ENCODE measurements at regions not wholly inside any gene's neighbourhood (a gene's known extent, or its start where the extent isn't known, plus 50 kb on each side); places are given as distances from the start of the nearest gene placed in this dataset.

DNA sequence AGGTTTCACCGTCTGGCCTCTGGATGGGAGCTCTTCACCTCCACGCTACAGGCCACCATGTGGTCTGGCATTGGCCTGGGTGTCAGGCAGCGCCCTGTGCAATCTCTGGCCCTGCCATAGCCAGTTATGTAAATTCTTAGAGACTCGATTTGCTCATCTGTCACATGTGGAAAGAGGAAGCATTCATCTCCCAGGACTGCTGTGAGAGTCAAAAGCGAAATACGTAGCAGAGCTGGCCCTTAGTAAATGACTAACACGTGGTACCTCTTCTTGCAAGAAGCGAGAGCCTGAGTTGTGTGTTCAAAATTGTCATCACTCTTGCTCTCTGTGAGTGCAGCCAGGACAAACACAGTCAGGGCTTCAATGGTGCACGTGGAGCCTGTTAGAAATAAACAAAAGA lies 159.0 kb upstream of the BACE2 start:
- H3K27me3 Mint-ChIP-seq: peaks cover 2% of the 10 kb centered on the region
- ATAC-seq (ENCODE audit: low read depth) (no peak), DNase-seq (ENCODE audit: low spot score in 2 of 2) (no peak)
- no peak overlapping the region for H3K27ac Mint-ChIP-seq
- H3K9me3 Mint-ChIP-seq: no peaks in the 10 kb centered on the region
- no peaks in the 10 kb centered on the region for H3K36me3 Mint-ChIP-seq
- no peak overlapping the region for H3K4me3 Mint-ChIP-seq
- no peaks in the 10 kb centered on the region for H3K4me1 Mint-ChIP-seq

DNA sequence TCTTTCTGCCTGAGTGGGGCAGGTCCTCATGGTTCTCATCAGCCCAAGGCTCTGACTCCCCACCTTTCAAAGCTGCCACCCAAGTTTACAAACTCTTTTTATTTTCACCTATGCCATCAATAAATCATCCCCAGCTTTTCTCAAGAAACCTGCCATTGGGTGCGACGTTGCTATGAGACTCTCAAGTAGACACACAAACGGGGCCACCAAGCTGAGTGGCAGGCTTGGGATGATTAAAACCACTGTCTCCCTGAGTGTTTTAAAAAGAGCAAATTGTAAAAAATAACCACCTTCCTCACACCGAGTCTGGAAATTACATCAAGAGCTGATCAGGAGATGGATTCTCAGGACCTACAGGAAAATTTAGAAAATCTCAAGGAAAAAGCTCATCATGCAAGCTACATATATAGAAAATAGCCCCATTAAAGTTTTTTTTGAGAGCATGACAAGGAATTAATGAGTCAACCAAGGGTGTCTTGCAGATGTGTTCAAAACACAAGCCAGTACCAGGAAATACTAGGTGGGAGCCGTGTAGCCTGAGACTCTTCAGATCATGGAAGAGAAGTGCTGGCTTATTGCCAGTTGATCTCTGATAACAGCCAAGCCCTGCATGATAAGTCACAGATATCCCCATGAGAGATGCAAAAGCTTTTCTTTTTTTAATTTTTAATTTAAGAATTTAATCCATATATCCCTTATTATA lies 158.4 kb upstream of the BACE2 start:
- ATAC-seq (ENCODE audit: low read depth) (no peak), DNase-seq (ENCODE audit: low spot score in 2 of 2) (no peak)
- H3K9me3 Mint-ChIP-seq: no peaks in the 10 kb centered on the region
- no peak overlapping the region for H3K4me3 Mint-ChIP-seq
- no peak overlapping the region for H3K27ac Mint-ChIP-seq
- H3K27me3 Mint-ChIP-seq: peaks cover 2% of the 10 kb centered on the region
- no peaks in the 10 kb centered on the region for H3K36me3 Mint-ChIP-seq
- H3K4me1 Mint-ChIP-seq: no peaks in the 10 kb centered on the region

- Mint-ChIP-seq H3K4me3 (no peak overlapping the region), H3K9me3 (no peaks in the 10 kb centered on the region), H3K27me3 (no peaks in the 10 kb centered on the region)
These were observed 157.9 kb upstream of the BACE2 start for GRCh38 chr21:41010101-41010435.

DNA sequence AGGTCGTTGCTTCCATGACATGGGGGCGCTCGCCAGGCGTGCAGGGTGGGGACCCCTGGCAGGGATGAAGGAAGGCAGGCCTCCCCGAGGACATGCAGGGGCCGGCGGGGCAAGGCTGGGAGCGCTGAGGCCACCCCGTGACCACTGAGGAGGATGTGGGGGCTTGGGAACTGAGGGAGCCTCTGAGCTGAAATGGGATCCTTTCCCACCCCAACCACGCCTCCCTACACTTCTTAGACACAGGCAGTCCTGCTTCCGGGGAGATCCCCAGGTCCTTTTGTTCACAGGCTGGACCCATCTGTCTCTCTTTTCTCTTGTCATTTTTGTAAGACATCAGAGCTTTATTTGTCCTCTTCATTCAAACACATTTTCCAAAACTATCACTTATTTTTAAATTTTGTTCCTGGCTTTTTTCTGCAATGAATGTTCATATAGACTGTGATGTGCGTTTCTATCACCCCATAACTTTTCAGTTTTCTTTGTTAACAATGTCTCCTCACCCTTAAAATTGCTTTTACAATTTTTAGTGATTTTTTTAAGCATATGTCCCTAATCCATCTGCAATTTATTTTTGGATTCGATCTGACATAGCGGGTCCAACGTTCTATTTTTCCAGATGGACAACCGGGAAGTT lies 156.7 kb upstream of the BACE2 start:
- H3K4me3 Mint-ChIP-seq: no peak overlapping the region
- DNase-seq (ENCODE audit: low spot score in 2 of 2): no peak
- H3K9me3 Mint-ChIP-seq: no peaks in the 10 kb centered on the region
- no peak for ATAC-seq (ENCODE audit: low read depth)
- no peak overlapping the region for H3K27ac Mint-ChIP-seq
- H3K4me1 Mint-ChIP-seq: no peaks in the 10 kb centered on the region
- H3K27me3 Mint-ChIP-seq: no peaks in the 10 kb centered on the region
- no peaks in the 10 kb centered on the region for H3K36me3 Mint-ChIP-seq

More at GRCh38 chr21:41010101-41010435, 157.9 kb upstream of the BACE2 start:
- no peak overlapping the region for H3K27ac Mint-ChIP-seq
- H3K36me3 Mint-ChIP-seq: no peaks in the 10 kb centered on the region
- ATAC-seq (ENCODE audit: low read depth): no peak
- DNase-seq (ENCODE audit: low spot score in 2 of 2): no peak
- H3K4me1 Mint-ChIP-seq: no peaks in the 10 kb centered on the region

- Mint-ChIP-seq H3K9me3 (no peaks in the 10 kb centered on the region), H3K27me3 (peaks cover 1% of the 10 kb centered on the region), H3K4me3 (no peak overlapping the region), H3K36me3 (no peaks in the 10 kb centered on the region), H3K4me1 (no peaks in the 10 kb centered on the region), H3K27ac (no peak overlapping the region)
- DNase-seq (ENCODE audit: low spot score in 2 of 2) (no peak), ATAC-seq (ENCODE audit: low read depth) (no peak)
These were observed 156.0 kb upstream of the BACE2 start for GRCh38 chr21:41011951-41012366.

GRCh38 chr21:41012425-41012824 lies 155.5 kb upstream of the BACE2 start:
- Mint-ChIP-seq H3K36me3 (no peaks in the 10 kb centered on the region), H3K27me3 (peaks cover 2% of the 10 kb centered on the region), H3K27ac (no peak overlapping the region), H3K4me3 (no peak overlapping the region), H3K4me1 (no peaks in the 10 kb centered on the region), H3K9me3 (no peaks in the 10 kb centered on the region)
- no peak for ATAC-seq (ENCODE audit: low read depth)
- no peak for DNase-seq (ENCODE audit: low spot score in 2 of 2)

- H3K27ac Mint-ChIP-seq: no peak overlapping the region
- H3K9me3 Mint-ChIP-seq: peaks cover 6% of the 10 kb centered on the region
- H3K4me1 Mint-ChIP-seq: no peaks in the 10 kb centered on the region
- ATAC-seq (ENCODE audit: low read depth) (no peak), DNase-seq (ENCODE audit: low spot score in 2 of 2) (no peak)
- H3K27me3 Mint-ChIP-seq: peaks cover 3% of the 10 kb centered on the region
- H3K4me3 Mint-ChIP-seq: no peak overlapping the region
- H3K36me3 Mint-ChIP-seq: no peaks in the 10 kb centered on the region
These were observed 151.5 kb upstream of the BACE2 start for GRCh38 chr21:41016472-41016871.

DNA sequence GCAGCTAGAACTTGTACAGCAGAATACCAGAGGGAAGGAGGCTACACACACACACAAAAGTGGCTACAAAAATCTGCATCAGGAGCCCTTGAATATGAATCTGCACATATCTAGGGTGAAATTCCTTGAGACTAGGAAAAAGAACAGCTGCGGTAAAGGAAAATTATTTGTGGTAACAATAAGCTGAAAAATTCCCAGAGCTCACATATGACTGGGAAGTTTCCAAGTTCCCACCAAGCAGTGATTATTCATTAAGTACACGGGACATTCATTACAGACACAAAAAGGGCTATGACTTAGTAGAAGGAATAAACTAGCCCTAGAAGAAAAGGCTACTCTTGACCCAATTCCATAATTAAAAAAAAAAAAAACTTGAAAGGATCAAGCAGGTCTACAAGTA lies 149.5 kb upstream of the BACE2 start:
- peaks cover 6% of the 10 kb centered on the region for H3K9me3 Mint-ChIP-seq
- H3K27ac Mint-ChIP-seq: no peak overlapping the region
- H3K27me3 Mint-ChIP-seq: peaks cover 5% of the 10 kb centered on the region
- H3K36me3 Mint-ChIP-seq: no peaks in the 10 kb centered on the region
- no peaks in the 10 kb centered on the region for H3K4me1 Mint-ChIP-seq
- H3K4me3 Mint-ChIP-seq: no peak overlapping the region
- no peak for ATAC-seq (ENCODE audit: low read depth)
- DNase-seq (ENCODE audit: low spot score in 2 of 2): no peak

DNA sequence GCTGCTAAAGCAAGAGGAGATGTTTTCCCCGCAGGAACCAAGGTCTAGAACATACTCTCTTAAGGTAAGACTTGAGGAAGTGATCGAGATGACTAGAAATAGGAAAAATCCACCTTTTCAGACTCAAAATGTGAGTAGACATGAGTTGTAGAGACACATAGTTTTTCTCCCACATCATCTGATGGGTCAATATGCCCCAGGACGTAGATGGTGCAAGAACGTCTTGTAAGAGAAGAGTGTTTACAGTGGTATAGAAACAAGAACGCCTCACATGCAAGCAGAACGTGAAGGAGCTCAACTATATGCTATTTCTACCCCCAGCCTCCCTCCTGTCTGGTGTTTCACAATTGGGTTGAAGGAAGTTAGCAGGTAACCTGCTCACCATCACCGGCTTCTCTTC lies 144.0 kb upstream of the BACE2 start:
- no peak for ATAC-seq (ENCODE audit: low read depth)
- H3K27me3 Mint-ChIP-seq: peaks cover 3% of the 10 kb centered on the region
- no peaks in the 10 kb centered on the region for H3K4me1 Mint-ChIP-seq
- no peak overlapping the region for H3K4me3 Mint-ChIP-seq
- H3K9me3 Mint-ChIP-seq: peaks cover 5% of the 10 kb centered on the region
- no peak for DNase-seq (ENCODE audit: low spot score in 2 of 2)
- H3K27ac Mint-ChIP-seq: no peak overlapping the region
- no peaks in the 10 kb centered on the region for H3K36me3 Mint-ChIP-seq

DNA sequence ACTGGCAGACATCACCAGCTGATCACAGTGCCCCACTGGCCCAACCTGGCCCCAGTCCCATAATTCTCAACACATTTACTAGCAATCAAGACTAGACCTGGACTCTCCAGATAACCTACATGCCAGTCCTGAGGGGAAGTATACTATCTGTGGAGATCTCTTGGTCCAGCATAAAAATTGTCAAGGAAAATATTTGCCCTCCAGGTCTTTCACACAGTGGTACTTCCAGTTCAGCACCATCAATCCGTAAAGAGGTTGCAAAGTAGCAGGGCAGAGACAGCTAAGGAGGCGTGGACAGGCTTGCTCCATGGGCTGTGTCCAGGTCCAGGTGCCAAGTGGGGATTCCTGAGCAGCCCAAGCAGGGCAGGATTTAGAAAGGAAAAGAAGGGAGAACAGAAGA lies 143.6 kb upstream of the BACE2 start:
- H3K36me3 Mint-ChIP-seq: no peaks in the 10 kb centered on the region
- no peak for DNase-seq (ENCODE audit: low spot score in 2 of 2)
- H3K4me3 Mint-ChIP-seq: no peak overlapping the region
- no peak for ATAC-seq (ENCODE audit: low read depth)
- no peak overlapping the region for H3K27ac Mint-ChIP-seq
- H3K9me3 Mint-ChIP-seq: peaks cover 3% of the 10 kb centered on the region
- peaks cover 3% of the 10 kb centered on the region for H3K27me3 Mint-ChIP-seq
- no peaks in the 10 kb centered on the region for H3K4me1 Mint-ChIP-seq

GRCh38 chr21:41024746-41025254 lies 143.2 kb upstream of the BACE2 start:
- no peak for ATAC-seq (ENCODE audit: low read depth)
- H3K4me3 Mint-ChIP-seq: no peak overlapping the region
- H3K4me1 Mint-ChIP-seq: no peaks in the 10 kb centered on the region
- H3K9me3 Mint-ChIP-seq: peaks cover 3% of the 10 kb centered on the region
- H3K27ac Mint-ChIP-seq: no peak overlapping the region
- no peaks in the 10 kb centered on the region for H3K36me3 Mint-ChIP-seq
- peaks cover 3% of the 10 kb centered on the region for H3K27me3 Mint-ChIP-seq
- no peak for DNase-seq (ENCODE audit: low spot score in 2 of 2)

GRCh38 chr21:41029571-41029970 lies 138.4 kb upstream of the BACE2 start:
- H3K27me3 Mint-ChIP-seq: peaks cover 10% of the 10 kb centered on the region
- H3K36me3 Mint-ChIP-seq: no peaks in the 10 kb centered on the region
- H3K4me3 Mint-ChIP-seq: no peak overlapping the region
- no peak for DNase-seq (ENCODE audit: low spot score in 2 of 2)
- no peak overlapping the region for H3K27ac Mint-ChIP-seq
- no peak for ATAC-seq (ENCODE audit: low read depth)
- no peaks in the 10 kb centered on the region for H3K4me1 Mint-ChIP-seq
- H3K9me3 Mint-ChIP-seq: peaks cover 4% of the 10 kb centered on the region

GRCh38 chr21:41031701-41032220 lies 136.2 kb upstream of the BACE2 start:
- no peaks in the 10 kb centered on the region for H3K4me1 Mint-ChIP-seq
- peaks cover 11% of the 10 kb centered on the region for H3K27me3 Mint-ChIP-seq
- ATAC-seq (ENCODE audit: low read depth) (no peak), DNase-seq (ENCODE audit: low spot score in 2 of 2) (no peak)
- peaks cover 2% of the 10 kb centered on the region for H3K9me3 Mint-ChIP-seq
- no peaks in the 10 kb centered on the region for H3K36me3 Mint-ChIP-seq
- H3K27ac Mint-ChIP-seq: no peak overlapping the region
- no peak overlapping the region for H3K4me3 Mint-ChIP-seq

- DNase-seq (ENCODE audit: low spot score in 2 of 2): no peak
- no peaks in the 10 kb centered on the region for H3K36me3 Mint-ChIP-seq
- peaks cover 11% of the 10 kb centered on the region for H3K27me3 Mint-ChIP-seq
These were observed 135.4 kb upstream of the BACE2 start for GRCh38 chr21:41032541-41032940.

DNA sequence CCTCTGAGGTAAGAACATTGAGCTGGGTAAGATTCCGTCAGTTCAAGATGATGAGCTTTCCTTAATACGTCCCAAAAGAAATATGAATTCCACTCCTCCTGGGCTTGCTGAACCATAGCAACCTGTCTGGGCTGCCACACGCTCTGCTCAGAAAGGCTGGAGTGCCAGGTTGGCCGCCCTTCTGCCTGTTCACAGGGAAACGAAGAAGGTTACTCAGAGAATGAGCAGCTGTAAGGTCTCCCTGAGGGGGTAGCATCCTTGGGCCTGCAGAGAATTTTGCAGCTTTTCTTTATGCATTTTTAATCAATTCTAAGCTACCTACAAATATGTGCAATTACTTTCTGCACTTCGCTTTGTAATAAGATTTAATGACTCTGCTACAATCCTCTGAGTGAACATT lies 130.7 kb upstream of the BACE2 start:
- peaks cover 4% of the 10 kb centered on the region for H3K27me3 Mint-ChIP-seq

More at GRCh38 chr21:41032541-41032940, 135.4 kb upstream of the BACE2 start:
- Mint-ChIP-seq H3K4me3 (no peak overlapping the region), H3K9me3 (peaks cover 2% of the 10 kb centered on the region), H3K4me1 (no peaks in the 10 kb centered on the region), H3K27ac (no peak overlapping the region)
- no peak for ATAC-seq (ENCODE audit: low read depth)

More for the DNA sequence above, 130.7 kb upstream of the BACE2 start:
- no peaks in the 10 kb centered on the region for H3K36me3 Mint-ChIP-seq
- no peak overlapping the region for H3K4me3 Mint-ChIP-seq
- H3K27ac Mint-ChIP-seq: no peak overlapping the region
- DNase-seq (ENCODE audit: low spot score in 2 of 2): no peak
- H3K9me3 Mint-ChIP-seq: peaks cover 2% of the 10 kb centered on the region
- H3K4me1 Mint-ChIP-seq: no peaks in the 10 kb centered on the region
- no peak for ATAC-seq (ENCODE audit: low read depth)

All from memory B cell (primary cell).